Lower leg skin (tissue), 3 donors: ENCODE measurements at regions not wholly inside any gene's neighbourhood (a gene's known extent, or its start where the extent isn't known, plus 50 kb on each side); places are given as distances from the start of the nearest gene placed in this dataset.

Source experiments
- CTCF ChIP-seq, 3 donors: fragments of 450-650 bp; IDR thresholded peaks; one replicate each; pipeline ENCODE4 v1.5.1; 2016; ENCODE audit warnings: antibody characterized with exemption in 3 of 3, mild to moderate bottlenecking in 3 of 3, moderate library complexity in 2 of 3
- POLR2A ChIP-seq, 2 donors: fragments of 450-650 bp; IDR thresholded peaks; one replicate each; pipeline ENCODE4 v1.6.1; 2016 to 2017; ENCODE audit warnings: antibody characterized with exemption in 2 of 2, mild to moderate bottlenecking in 1 of 2, moderate library complexity in 1 of 2

GRCh38 chr3:7847021-7847420, 654.6 kb upstream of the LMCD1 start:
- TF ChIP-seq CTCF (IDR thresholded peaks at IDR 0.05) (no peak), POLR2A (IDR thresholded peaks at IDR 0.05) (no peak)
